Choroid plexus epithelial cell (primary cell): ENCODE measurements at regions not wholly inside any gene's neighbourhood (a gene's known extent, or its start where the extent isn't known, plus 50 kb on each side); places are given as distances from the start of the nearest gene placed in this dataset.
A peak's percentile ranks its signal among the peaks of the same experiment; 100 is the strongest.

Experiments used
- DNase-seq: peaks from one replicate; pipeline ENCODE4 v3.0.0-alpha.2; 2010; ENCODE audit warnings: low read depth
- H3K4me3 ChIP-seq: 2 replicates; pipeline ENCODE4 v1.5.1; 2011; ENCODE audit warnings: low read depth, mild to moderate bottlenecking, control low read depth, low read length, moderate library complexity
- TF ChIP-seq, protein P1 (sequence below): conservative IDR thresholded peaks from 2 replicates; pipeline ENCODE4 v1.5.1; 2011; ENCODE audit warnings: low read depth, mild to moderate bottlenecking, control low read depth, inconsistent platforms, low read length, moderate library complexity

DNA sequence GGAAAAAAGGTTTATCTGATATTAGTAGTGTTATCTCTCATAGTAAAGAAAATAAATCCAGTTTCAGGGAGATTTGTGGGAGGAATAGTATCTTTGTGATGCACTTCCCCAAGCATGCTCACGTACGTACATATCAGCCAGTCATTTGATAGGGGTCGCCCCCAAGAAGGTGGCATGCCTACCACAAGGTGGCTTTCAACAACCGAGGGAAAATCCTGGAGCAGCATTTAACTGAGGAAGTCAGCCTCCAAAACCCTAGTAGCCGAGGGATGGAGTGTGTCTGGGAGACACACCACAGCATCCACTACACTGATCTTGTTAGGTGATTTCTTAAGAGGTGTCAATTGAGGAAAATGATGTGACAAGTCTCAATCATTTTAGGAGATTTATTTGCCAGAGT lies 623.9 kb downstream of the NYAP2 start:
- TF ChIP-seq, protein P1, sequence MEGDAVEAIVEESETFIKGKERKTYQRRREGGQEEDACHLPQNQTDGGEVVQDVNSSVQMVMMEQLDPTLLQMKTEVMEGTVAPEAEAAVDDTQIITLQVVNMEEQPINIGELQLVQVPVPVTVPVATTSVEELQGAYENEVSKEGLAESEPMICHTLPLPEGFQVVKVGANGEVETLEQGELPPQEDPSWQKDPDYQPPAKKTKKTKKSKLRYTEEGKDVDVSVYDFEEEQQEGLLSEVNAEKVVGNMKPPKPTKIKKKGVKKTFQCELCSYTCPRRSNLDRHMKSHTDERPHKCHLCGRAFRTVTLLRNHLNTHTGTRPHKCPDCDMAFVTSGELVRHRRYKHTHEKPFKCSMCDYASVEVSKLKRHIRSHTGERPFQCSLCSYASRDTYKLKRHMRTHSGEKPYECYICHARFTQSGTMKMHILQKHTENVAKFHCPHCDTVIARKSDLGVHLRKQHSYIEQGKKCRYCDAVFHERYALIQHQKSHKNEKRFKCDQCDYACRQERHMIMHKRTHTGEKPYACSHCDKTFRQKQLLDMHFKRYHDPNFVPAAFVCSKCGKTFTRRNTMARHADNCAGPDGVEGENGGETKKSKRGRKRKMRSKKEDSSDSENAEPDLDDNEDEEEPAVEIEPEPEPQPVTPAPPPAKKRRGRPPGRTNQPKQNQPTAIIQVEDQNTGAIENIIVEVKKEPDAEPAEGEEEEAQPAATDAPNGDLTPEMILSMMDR = peak; percentile 27
- DNase-seq = no peak

DNA sequence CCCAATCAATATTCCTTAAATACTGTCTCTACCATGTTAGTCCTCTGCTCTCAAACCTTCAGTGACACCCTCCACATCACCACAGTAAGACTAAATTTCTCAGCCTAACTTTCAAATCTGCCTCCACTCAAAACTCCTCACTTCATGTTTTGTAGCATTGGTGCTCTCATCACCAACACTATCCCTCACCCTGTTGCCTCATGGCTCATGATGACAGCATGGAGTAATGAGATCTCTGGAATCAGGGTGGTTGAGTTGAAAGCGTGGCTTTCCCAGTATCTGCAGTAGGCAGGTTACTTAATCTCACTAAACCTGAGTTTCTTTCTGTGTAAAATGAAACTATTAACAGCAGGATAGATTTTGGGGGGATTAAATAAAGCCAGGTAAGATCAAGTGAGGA lies 621.4 kb downstream of the NYAP2 start:
- TF ChIP-seq, protein P1 = no peak
- no peak overlapping the region for H3K4me3 ChIP-seq
- DNase-seq = no peak

More for the DNA sequence above, 623.9 kb downstream of the NYAP2 start:
- no peak overlapping the region for H3K4me3 ChIP-seq

DNA sequence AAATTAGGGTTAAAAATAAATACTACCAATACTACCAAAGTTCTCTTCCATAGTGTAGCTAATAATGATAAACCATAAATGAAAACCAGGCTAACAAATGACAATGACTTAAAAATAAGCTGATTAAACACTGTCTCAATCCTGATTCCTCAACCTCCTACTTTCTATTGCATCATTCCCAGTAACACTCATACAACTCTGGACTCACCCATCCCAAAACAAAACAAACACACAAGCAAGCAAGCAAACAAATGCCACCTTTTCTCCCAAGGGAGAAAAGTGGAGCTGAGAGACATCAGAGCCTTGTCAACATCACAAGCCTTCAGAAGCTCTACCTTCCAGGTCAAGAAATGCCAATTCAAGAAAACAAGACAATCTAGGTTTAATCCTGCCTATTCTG lies 620.7 kb downstream of the NYAP2 start:
- DNase-seq = no peak
- H3K4me3 ChIP-seq = no peak overlapping the region
- TF ChIP-seq, protein P1 = no peak

DNA sequence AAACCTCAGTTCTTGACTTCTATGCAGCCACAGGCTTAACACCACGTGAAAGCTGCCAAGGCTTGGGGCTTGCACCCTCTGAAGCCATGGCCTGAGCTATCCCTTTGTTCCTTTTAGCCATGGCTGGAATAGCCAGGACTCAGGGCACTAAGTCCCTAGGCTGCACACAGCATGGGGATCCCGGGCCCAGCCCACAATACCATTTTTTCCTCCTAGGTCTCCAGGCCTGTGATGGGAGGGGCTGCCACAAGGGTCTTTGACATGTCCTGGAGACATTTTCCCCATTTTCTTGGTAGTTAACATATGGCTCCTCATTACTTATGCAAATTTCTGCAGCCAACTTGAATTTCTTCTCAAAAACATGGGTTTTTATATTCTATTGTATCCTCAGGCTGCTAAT lies 619.1 kb downstream of the NYAP2 start:
- TF ChIP-seq, protein P1 = no peak
- DNase-seq = no peak
- no peak overlapping the region for H3K4me3 ChIP-seq

DNA sequence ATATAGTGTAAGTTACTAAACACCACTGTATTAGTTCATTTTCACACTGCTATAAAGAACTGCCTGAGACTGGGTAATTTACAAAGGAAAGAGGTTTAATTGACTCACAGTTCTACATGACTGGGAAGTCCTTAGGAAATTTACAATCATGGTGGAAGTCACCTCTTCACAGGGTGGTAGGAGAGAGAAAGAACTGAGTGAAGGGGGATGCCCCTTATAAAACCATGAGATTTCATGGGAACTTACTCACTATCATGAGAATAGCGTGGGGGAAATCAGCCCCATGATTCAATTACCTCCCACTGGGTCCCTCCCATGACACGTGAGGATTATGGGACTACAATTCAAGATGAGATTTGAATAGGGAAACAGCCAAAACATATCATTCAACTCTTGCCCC lies 618.0 kb downstream of the NYAP2 start:
- H3K4me3 ChIP-seq = no peak overlapping the region
- TF ChIP-seq, protein P1 = no peak
- no peak for DNase-seq

DNA sequence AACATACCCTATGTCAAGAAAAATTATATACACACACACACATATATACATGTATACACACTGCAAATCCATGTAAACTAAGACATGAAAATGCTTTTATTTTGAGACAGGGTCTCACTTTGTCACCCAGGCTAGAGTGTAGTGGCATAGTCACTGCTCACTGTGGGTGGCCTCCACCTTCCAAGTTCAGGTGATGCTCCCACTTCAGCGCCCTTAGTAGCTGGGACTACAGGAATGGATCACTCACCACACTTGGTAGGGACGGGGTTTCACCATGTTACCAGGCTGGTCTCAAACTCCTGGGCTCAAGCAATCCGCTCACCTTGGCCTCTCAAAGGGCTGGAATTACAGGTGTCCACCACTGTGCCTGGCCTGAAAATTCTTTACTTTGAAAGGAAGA lies 617.6 kb downstream of the NYAP2 start:
- no peak overlapping the region for H3K4me3 ChIP-seq
- TF ChIP-seq, protein P1 = no peak
- no peak for DNase-seq

DNA sequence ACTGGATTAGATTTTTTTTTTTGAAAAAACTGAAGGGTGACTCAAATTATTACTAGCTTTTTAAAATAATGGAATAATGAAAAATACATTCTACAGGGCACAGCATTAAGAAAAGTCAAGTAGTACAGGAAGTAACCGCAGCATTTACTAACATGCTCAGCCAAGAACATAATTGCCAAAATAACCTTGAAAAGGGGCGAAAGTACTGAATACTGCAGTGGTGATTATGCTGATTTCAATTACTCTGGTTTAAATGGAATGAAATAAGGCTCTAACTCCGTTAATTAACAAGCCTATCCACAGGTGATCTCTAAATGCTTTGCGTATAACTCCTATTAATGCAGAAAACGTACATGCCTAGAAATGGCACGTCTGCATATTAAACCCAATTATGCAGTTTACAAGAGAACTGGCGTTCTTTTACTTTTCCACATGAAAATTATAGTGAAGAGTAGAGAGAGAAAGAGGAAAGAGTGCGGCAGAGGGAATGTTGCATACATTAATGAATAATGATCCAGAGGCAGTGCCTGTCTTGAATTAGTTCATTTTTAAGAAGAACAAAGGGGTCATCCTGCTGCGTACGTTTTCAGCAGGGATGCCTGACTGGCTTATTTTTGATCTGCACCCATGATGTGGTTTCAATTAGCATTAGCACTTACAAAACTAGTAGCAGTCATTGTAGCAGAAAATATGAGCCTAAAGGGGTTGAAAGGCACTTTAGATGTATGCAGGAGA lies 612.4 kb downstream of the NYAP2 start:
- DNase-seq = no peak
- H3K4me3 ChIP-seq = no peak overlapping the region
- TF ChIP-seq, protein P1 = no peak
